ENCODE measurements at regions not wholly inside any gene's neighbourhood (a gene's known extent, or its start where the extent isn't known, plus 50 kb on each side); places are given as distances from the start of the nearest gene placed in this dataset.

GRCh38 chr3:135310317-135310716 is 515.3 kb downstream of the EPHB1 start:
- no peak for TF ChIP-seq POLR2A (IDR thresholded peaks at IDR 0.05; ENCODE audit: low read depth, low read length)
- no peak for TF ChIP-seq TAF1 (IDR thresholded peaks at IDR 0.05; ENCODE audit: borderline replicate concordance, low read depth, low read length)
